ENCODE measurements at regions not wholly inside any gene's neighbourhood (a gene's known extent, or its start where the extent isn't known, plus 50 kb on each side); places are given as distances from the start of the nearest gene placed in this dataset.

- TF ChIP-seq POLR2A (IDR thresholded peaks at IDR 0.05) (no peak), CTCF (IDR thresholded peaks at IDR 0.05) (no peak)
Measured at GRCh38 chr4:138078253-138078652, 163.9 kb downstream of the SLC7A11 start.
